T-helper 9 cell (primary cell): ENCODE measurements at regions not wholly inside any gene's neighbourhood (a gene's known extent, or its start where the extent isn't known, plus 50 kb on each side); places are given as distances from the start of the nearest gene placed in this dataset.

Source experiments
- DNase-seq: peaks from one replicate; pipeline ENCODE4 v3.0.0-alpha.2; 2020

DNA sequence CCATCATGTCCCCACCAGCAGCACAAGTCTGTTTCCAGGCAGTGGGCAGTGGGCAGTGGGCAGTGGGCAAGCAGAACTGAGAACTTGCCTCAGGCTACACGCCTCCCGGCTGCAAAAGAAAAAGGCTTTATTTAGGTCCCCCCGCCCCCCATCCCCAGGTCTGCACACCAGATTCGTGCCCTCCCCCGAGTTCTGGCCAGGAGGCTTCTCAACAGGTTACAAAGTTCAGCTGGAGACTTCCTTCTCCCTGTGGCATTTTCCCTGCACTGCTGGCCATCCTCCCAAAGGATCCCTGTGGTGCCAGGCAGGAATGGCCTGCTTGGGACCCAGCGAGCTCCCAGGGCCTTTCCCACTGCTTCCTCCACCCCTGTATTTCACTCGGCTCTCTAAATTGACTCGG lies 97.0 kb upstream of the TRIM2 start:
- no peak for DNase-seq

DNA sequence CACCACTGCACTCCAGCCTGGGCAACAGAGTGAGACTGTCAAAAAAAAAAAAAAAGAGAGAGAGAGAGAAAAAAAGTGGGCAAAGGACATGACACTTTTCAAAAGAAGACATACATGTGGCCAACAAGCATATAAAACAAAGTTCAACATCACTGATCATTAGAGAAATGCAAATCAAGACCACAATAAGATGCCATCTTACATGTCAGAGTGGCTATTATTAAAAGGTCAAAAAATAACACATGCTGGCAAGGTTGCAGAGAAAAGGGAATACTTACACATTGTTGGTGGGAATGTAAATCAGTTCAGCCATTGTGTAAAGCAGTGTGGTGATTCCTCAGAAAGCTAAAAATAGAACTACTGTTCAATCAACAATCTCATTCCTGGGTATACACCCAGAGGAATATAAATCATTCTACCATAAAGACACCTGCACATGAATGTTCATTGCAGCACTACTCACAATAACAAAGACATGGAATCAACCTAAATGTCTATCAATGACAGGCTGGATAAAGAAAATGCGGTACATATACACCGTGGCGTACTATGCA lies 94.9 kb upstream of the TRIM2 start:
- no peak for DNase-seq

DNA sequence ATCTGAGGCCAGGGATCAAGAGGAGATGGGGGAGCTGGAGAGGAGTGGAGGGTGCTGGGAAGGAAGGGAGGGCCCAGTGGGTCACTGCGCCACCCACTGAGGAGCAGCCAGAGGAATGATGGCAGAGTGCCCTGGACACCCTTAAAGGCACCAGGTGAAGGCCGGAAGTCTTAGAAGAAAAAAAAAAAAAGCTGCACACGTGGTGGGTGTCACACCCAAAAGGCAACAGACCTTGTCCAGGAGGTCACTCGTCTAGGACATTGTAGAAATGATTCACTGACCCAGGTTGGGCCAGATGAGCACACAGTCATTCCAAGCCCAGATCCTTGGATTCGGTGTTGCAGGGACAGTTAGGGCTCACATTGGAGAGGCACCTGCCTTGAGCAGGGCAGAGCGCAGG lies 93.5 kb upstream of the TRIM2 start:
- no peak for DNase-seq

DNA sequence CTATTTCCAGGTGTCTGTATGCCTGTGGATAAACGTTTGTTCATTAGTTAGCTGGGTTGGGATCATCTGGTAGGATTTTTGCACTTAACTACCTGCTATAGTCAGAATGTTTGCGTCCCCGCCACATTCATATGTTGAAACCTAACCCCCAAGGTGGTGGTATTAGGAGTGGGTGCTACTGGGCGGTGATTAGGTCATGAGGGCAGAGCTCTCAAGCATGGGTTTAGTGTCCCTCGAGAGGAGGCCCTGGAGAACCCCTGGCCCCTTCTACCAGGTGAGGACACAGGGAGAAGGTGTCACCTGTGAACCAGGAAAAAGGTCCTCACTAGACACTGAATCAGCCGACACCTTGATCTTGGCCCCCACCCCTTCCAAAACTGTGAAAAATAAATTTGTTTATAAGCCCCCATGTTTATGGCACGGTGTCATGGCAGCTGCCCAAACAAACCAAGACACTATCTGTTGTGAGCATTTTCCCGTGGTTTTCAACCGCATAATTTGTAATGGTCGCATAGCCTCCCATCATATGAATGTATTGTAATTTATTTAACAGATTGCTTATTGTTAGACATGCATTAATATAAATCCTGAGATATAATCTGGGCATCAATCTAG lies 92.7 kb upstream of the TRIM2 start:
- DNase-seq: no peak

DNA sequence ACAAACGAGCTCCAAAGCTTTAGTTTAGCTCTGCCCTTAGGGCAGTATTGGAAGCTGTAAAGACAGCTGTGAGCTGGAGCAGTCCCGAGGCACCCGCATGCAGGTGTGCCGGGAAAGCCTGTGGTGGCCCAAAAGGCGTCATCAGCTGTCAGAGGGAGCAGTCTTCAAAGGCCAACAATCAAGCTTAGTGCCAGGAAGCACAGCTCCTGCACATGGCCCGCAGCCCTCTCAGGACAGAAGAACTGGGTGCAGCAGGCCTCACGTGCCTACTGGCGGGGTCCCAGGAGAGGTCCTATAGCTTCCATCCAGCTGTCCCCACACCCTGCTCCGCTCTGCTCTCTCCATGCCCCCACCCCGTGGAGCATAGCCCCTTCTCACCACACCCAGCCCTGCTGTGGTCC lies 92.2 kb upstream of the TRIM2 start:
- no peak for DNase-seq

DNA sequence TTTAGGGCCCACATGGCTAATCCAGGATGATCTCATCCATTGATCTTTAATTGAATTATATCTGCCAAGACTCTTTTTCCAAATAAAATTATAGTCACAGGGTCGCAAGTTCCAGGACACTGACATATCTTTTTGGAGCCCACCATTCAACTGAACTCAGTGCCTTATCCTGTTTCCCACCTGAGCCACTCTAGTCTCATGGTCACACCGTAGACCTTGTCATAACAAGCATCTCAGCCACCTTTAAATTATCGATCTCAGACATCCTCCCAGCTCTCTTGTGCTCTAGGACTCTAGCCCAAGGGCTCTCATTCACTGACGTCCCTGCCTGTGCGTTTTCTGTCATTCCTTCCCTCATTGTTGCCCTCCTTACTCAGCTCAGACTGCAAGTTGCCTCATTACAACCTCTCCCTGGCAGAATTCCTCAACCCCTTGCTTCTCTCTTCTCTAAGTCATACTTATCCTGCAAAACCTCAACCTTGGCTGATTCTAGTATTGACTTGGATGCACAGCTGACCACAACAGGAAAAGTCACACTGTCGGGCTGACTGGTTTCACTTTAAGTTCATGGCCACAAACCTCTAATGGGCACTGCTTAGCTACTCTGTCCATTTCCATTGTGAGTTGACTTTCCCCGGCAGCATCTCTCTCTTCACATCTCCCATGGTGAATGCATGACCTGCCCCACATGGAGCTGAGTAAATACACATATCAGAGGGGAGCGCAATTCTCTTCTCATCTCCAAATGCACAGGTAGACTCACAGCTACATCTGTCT lies 91.0 kb upstream of the TRIM2 start:
- DNase-seq: no peak

DNA sequence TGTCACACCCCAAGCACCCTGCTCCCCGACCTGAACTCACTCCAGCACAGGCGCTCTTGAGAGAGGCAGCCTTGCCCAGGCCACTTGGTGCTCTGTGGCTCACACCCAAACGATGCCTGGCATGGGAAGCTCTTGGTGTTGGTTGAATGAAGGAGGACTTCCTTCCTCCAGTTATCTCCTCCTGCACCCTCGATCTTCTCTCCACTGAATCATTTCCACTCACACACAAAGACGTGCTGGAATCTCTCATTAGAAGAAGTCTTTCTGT lies 90.5 kb upstream of the TRIM2 start:
- no peak for DNase-seq

DNA sequence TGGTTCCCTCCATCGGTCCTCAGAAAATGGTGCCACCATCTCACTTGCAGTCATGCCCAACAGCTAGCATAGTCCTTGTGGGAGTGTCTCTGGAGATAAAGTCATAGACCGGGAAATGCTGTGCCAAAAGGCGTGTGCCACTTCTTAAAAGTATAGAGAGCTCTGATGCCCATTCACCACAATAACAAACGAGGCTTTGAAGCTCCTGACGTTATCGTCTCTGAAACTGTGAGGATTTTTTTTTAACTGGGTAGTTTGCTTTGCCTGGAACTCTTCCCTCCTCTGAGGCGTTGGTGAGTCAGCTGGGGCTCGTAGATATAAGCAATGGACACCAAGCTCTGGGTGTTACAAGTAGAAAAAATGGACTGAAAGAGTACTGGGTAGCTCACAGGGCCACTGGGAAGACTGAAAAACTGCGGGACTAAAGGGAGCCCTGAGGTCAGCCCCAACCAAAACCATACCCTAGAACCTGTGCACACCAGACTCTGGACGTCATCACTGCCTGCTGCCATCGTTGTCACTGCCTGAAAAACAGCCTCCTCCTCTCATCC lies 89.4 kb upstream of the TRIM2 start:
- peak; percentile 30 for DNase-seq

DNA sequence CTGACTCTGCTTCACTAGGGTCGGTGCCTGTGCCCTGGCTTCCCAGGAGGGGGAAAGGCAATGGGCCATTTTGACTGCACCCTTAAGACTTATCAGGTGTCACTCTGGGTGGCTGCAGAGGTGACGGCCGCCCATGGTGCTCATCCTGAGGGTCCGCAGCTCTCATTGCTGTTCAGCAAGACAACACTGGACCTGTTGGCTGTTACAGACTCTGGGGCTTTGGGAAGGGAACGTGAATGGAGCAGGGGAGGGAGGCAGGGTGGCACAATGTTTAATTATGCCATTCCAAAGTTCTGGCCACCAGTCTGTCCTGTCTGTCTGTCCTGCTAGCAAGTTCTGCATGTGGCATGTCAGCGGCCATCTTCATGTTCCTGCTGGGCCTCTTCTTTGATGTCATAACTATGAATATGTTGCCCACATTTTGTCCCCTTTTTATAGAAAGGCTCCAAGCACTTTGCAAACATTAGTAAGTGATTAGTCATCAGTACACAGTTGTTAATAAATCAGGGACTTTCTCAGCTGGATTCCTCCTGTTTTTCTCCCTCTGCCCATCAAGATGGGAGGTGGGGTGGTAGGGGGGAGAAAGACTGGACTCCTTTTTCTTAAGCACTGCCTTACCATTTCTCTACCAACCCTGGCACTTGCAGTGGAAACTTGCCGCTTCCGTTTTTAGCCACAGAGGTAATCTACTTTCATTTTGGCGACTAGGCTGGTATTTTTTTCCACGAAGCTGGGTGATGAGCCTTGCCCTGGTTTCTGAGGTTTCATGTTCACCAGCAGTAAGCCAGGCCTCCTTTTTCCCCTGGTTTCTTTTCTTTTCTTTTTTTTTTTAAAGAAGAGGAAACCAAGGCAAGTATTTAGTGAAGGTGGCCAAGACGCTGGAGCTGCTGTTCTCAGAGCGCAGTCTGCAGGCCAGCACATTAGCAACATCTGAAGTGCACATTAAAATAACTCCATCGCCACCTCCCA lies 88.6 kb upstream of the TRIM2 start:
- DNase-seq: peak; percentile 52

DNA sequence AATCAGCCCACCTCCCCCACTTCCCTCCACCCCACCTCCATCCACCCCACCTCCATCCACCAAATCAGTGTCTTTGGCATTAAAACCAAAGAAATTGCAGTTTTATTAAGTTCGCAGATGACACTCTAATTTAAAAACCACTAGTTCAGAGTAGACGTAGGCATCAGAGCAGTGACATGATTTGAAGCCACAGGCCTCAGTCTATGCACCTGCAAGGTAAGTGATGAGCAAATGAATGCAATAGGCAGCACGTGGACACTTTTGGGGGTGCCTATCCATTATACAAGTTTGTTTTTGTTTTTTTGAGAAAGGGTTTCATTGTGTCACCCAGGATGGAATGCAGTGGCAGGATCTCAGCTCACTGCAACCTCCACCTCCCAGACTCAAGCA lies 88.0 kb upstream of the TRIM2 start:
- DNase-seq: no peak

DNA sequence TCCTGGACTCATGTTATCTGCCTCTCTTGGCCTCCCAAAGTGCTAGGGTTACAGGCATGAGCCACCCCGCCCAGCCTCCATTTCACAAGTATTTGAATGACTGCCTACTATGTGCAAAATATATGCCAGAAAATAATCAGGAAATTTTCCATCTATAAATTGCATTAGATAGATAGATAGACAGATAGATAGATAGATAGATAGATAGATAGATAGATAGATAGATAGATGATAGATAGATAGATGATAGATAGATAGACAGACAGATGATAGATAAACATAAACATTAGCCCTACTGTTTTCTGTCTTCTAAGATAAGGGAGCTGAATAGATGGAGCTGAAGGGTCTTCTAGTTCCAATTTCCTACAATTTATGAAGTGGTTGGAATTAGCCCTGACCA lies 87.4 kb upstream of the TRIM2 start:
- no peak for DNase-seq

DNA sequence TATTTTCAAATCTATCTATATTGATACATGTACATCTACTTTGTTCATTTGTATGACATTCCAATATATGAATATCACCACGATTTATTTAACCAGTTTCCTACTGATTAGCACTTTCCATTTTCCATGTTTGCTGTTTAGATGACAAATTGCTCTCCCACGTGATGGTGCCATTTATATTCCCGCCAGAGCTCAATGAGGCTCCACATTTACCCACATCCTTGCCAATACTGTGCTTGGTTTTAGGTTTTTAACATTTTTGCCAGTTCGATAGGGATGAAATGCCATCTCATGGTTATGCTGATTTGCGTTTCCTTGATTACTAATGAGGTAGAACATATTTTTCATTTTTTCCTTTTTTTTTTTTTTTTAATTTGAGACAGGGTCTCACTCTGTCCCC lies 86.7 kb upstream of the TRIM2 start:
- no peak for DNase-seq

DNA sequence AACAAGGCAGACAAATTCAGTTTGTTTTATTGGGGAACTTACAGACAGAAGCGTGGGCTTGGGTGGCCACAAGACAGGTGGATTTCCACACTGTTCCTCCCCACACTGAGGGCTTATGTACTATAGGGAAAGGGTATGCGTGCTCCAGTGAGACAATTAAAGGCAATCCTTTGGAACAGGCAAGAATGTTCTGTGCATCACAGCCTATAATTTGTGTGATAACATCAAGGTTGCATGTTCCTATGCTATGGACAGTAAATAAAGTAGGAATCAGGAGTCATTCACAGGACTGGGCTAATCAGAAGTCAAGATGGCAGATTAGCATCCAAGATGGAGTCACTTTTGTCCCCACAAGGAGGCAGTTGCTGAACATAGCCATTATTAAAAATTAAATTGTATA lies 84.6 kb upstream of the TRIM2 start:
- no peak for DNase-seq

DNA sequence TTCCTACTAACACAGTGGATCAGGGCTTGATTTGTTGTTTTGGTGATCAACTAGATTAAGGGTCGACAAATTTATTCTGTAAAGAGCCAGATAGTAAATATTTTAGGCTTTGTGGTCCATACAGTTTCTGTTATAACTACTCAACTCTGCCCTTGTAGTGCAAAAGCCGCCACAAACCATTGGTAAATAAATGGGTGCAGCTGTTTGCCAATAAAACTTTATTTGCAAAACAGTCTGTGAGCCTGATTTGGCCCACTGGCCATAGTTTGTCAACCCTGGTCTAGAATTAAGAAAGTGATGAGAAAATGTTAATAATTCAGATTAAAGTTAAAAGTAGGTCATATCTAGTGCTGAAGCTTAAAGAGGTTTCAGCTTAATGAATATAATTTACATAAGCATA lies 84.0 kb upstream of the TRIM2 start:
- no peak for DNase-seq

DNA sequence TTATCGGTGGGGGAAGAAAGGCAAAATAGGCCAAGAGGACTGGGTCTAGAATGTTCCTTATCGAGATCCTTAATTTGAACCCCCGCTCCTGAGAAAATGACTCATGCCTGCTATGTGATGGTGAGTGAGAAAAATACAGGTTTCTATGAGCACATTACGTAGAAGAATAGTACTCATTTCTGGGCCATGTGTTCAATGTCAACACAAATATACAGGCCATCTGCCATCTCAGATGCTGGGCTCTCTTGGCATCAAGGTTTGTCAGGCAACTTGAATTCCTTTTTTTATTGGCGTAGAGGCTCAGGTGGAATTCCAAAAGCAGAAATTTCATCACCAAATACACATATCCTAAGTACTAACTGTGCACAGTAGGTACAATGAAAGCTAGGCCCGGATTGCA lies 81.4 kb upstream of the TRIM2 start:
- no peak for DNase-seq

DNA sequence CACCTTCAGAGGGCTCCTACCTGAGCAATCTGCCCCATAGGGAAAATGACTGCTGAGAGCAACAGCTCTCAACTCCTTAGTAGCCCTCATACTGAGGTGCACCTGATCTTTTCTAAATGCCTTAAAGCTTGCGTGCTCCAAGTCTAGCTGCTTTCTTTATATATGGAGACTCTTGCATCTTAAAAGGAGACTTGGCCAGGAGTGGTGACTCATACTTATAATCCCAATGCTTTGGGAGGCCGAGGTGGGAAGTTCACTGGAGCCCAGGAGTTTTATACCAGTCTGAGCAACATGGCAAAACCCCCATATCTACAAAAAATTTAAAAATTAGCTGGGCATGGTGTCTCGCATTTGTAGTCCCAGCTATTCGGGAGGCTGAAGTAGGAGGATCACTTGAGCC lies 78.1 kb upstream of the TRIM2 start:
- no peak for DNase-seq

DNA sequence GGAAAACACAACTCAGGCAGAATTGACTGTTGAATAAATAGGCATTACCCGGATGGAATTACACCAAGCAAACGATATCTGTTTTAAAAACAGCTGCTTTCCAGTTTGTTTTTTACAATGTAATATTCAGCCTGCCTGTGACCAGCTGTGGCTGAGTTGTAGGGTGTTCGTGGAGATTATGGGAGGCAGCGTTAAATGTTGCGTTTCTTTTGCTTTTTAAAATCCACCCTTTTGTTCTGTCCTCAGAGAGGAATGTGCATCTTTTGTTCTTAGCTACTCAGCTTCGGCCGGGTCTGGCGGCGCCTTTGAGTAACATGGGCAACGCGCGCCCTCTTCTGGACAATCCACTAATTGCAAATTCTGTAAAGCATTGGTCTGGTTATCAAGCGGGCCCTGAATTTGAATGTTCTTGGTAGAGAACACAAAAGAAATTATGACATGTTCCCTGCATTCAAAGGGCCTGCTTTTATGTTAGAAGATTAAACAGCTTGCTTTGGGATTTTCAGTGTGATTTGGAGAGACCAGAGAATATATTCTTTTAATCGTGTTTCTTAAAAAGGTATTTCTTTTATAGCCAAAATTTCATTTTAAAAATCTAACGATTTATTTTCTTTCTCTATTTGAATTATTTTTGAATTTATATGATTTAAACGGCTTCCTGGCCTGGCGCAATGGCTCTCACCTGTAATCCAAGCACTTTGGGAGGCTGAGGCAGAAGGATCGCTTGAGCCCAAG lies 76.3 kb upstream of the TRIM2 start:
- peak; percentile 84 for DNase-seq

DNA sequence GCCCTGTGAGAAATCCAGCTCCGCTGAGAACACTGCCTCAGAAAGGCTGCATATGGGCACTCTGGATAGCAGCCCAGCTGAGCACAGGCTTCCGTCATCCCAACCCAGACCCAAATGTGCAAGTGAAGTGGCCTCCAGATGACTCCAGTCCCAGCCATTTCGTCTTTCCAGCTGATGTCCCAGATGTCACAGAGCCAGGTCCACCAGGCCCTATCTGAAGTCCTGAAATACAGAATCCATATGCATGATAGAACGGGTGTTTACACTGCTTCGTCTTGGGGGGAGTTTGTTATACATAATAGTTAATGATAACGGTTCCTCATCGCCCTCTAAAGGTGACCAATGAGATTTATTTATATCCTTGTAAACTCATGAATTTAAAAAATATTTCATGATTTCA lies 72.6 kb upstream of the TRIM2 start:
- no peak for DNase-seq

DNA sequence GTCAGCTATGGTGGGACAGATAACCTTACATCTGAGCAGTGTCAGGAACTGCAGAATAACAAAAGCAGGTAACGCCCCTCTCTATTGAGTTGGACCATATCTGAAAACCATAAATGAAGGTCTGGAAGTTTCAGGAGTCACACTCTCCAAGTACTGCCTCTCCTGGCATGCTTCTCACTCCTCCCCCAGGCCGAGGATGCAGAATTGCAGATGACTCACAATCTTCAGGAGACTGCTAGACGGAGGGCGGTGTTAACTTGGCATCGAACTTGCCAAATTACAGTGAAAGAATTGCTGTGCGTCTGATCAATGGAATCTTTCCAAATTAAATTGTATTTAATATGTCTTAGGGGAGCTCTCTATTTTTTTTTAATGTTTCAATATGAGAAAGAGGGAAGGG lies 67.1 kb upstream of the TRIM2 start:
- DNase-seq: no peak

DNA sequence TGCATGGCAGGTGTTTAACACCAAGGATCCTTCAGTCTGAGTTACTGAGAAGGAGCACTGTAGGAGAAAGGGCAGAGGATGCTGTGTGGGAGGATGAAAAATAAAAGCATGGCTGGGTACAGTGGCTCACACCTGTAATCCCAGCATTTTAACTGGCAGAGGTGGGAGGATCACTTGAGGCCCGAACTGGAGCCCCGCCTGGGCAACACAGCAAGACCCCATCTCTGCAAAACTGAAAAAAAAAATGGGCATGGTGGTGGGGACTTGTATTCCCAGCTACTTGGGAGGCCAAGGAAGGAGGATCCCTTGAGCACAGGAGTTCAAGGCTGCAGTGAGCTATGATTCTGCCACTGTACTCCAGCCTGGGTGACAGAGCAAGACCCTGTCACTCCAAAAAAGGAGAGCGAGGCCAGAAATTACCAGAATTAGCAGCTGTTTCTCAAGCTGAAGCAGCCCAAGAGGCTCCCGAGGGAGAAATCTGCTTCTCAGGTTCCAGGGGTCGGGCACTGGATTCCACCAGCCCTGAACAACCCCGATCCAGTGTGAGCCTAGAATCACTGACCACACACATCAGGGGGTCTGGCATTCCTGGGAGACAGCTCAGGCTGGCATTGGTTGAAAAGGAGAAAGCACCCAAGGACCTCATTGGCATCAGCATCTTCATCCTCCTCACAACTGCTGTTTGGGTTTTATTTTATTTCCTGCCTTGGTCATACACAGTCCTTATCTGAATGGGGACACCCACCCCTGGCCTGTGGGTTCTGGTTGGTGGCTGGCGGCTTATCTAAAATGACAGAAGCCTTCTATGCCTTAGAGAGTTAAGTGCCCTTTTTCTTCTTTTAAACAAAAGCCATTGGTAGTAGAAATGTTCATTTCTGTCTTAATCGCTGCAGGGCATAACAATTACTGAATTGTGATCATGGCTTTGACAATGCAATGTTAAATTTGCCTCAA lies 66.3 kb upstream of the TRIM2 start:
- DNase-seq: no peak

DNA sequence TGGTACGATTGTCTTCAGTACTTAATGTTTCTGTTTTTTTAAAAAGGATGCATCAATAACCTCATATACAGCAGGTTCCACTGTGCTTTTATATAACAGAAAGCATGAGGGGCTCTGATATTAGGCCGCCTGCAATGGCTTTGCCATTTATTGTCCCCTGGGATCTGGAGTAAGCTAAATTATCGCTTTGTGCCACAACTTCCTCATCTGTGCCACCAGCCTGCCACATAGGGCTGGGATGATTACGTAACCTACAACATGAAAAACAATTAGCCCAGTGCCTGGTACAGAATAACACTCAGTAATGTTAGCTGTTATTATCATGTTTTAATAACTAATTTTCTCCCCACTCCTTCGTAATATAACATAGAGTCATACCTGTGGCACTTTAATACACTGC lies 65.5 kb upstream of the TRIM2 start:
- DNase-seq: no peak
